Lower lobe of right lung (tissue), 2 donors: ENCODE measurements at regions not wholly inside any gene's neighbourhood (a gene's known extent, or its start where the extent isn't known, plus 50 kb on each side); places are given as distances from the start of the nearest gene placed in this dataset.
"Not testable (repeated sequence)": the region's sequence is repeated elsewhere in the genome, so short reads cannot be mapped to it uniquely, and the experiment has no call there.

Experiments used
- ATAC-seq, 2 donors: fragments of 200-7000 bp; cut with Tn5 transposase; one replicate each; pipeline ENCODE4 v1.9.1; 2020 to 2022; ENCODE audit warnings: mild to moderate bottlenecking in 2 of 2, moderate library complexity in 2 of 2
- DNase-seq: peaks from one replicate; pipeline ENCODE4 v3.0.0-alpha.2; 2020
- H3K27ac ChIP-seq: fragments of 200-600 bp; one replicate; pipeline ENCODE4 v1.8.0; 2022
- H3K27me3 ChIP-seq: fragments of 200-600 bp; one replicate; pipeline ENCODE4 v1.8.0; 2022; ENCODE audit warnings: low read depth
- H3K36me3 ChIP-seq: fragments of 200-600 bp; one replicate; pipeline ENCODE4 v1.8.0; 2022; ENCODE audit warnings: mild to moderate bottlenecking
- H3K4me1 ChIP-seq: fragments of 200-600 bp; one replicate; pipeline ENCODE4 v1.8.0; 2022
- H3K4me3 ChIP-seq: fragments of 200-600 bp; one replicate; pipeline ENCODE4 v1.8.0; 2022; ENCODE audit warnings: mild to moderate bottlenecking
- H3K9me3 ChIP-seq: fragments of 200-600 bp; one replicate; pipeline ENCODE4 v1.8.0; 2022
- CTCF ChIP-seq: fragments of 200-600 bp; IDR thresholded peaks from one replicate; pipeline ENCODE4 v1.8.0; 2022; ENCODE audit warnings: antibody characterized with exemption, mild to moderate bottlenecking
- intact Hi-C: fragments of 100-400 bp; cut with DNase I; formaldehyde crosslinking; loops from one replicate; pipeline ENCODE4 v1.11.0; 2022
- donor health status: DM: no; HTN: yes; CAD: no; lungs with severe emphysema.

DNA sequence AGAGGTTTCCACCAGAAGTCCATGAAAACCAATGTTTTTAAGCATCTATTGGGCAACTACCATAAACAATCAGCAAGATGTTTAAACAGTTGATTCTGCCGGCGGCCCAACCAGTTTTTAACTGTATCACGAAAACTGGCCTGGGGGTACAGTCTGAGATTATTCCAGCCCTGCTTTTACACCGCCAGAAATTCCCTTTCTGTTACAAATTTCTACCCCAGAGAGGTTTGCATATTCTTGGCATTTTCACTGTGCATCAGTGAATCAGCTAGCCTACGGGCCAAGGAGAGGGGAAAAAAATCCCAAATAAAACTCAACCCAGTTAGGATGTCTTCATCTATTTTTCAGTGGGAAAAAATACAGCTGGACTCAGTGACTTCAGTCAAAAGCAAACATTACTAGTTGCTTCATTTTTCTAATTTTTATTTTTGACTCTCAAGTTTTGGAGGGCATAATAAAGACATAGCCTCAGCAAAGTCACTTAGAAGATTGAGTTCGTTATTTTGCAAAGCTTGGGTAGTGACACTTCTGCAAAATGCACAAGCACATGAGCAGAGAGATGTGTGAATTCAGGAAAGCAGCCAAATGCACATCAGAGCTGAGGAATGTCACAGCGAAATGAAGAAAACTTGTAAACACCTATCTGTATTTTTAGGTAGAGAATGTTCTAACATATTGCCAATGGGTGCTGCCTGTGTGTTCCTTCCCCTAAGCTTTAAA, 167.8 kb upstream of the GK2 start:
- ATAC-seq: no peak
- H3K27ac ChIP-seq: no peak overlapping the region

GRCh38 chr4:79574741-79575451, 166.9 kb upstream of the GK2 start:
- TF ChIP-seq CTCF: no peak
- intact Hi-C loops: no loop called here
- Histone ChIP-seq H3K4me3 (no peak overlapping the region), H3K27ac (no peak overlapping the region), H3K27me3 (no peaks in the 10 kb centered on the region), H3K4me1 (no peaks in the 10 kb centered on the region), H3K36me3 (no peaks in the 10 kb centered on the region), H3K9me3 (no peaks in the 10 kb centered on the region)
- ATAC-seq (no peak), DNase-seq (no peak)

More for the DNA sequence above, 167.8 kb upstream of the GK2 start:
- H3K27me3 ChIP-seq: no peaks in the 10 kb centered on the region
- no peak for TF ChIP-seq CTCF
- intact Hi-C loops: no loop called here
- H3K36me3 ChIP-seq: no peaks in the 10 kb centered on the region
- H3K9me3 ChIP-seq: no peaks in the 10 kb centered on the region
- H3K4me1 ChIP-seq: no peaks in the 10 kb centered on the region
- DNase-seq: no peak
- H3K4me3 ChIP-seq: no peak overlapping the region

DNA sequence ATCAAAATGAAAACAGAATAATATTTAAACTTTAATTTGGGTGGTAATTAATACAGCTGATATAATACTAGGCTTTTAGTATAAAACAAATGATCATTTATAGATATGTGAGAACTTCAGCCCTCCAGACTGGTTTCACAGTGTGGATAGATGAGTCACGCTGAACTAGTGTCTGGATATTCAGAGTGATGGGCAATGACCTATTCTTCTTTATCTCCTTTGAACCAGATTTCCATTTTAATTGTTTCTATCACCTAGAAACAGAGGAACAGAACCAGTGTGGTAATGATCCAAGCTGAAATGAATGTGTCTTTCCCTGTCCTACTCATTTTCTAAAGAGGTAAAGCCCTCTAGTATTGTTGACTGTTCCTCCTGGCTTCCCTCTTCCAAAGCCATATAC, 155.2 kb upstream of the GK2 start:
- H3K4me3 ChIP-seq: no peak overlapping the region
- no peaks in the 10 kb centered on the region for H3K27me3 ChIP-seq
- no peaks in the 10 kb centered on the region for H3K36me3 ChIP-seq
- intact Hi-C loops: no loop called here
- no peak for DNase-seq
- no peak for TF ChIP-seq CTCF
- no peaks in the 10 kb centered on the region for H3K9me3 ChIP-seq
- no peak overlapping the region for H3K27ac ChIP-seq
- ATAC-seq: no peak
- no peaks in the 10 kb centered on the region for H3K4me1 ChIP-seq

DNA sequence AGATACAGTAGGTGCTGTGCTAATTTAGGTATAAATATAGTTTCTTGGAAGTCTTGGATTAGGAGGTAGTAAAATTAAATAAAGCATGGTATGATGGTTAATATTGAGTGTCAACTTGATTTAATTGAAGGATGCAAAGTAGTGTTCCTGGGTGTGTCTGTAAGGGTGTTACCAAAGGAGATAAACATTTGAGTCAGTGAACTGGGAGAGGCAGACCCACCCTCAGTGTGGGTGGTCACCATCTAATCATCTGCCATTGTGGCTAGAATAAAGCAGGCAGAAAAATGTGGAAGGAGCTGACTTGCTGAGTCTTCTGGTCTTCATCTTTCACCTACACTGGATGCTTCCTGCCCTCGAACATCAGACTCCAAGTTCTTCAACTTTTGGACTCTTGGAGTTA, 153.7 kb upstream of the GK2 start:
- no peak overlapping the region for H3K27ac ChIP-seq
- H3K9me3 ChIP-seq: no peaks in the 10 kb centered on the region
- H3K4me3 ChIP-seq: no peak overlapping the region
- intact Hi-C loops: no loop called here
- no peaks in the 10 kb centered on the region for H3K27me3 ChIP-seq
- TF ChIP-seq CTCF: no peak
- no peak for ATAC-seq
- H3K36me3 ChIP-seq: no peaks in the 10 kb centered on the region
- no peaks in the 10 kb centered on the region for H3K4me1 ChIP-seq
- DNase-seq: no peak

GRCh38 chr4:79559398-79559797, 151.4 kb upstream of the GK2 start:
- H3K4me1 ChIP-seq, H3K27me3 ChIP-seq, H3K36me3 ChIP-seq, H3K9me3 ChIP-seq, intact Hi-C loops, ATAC-seq, H3K27ac ChIP-seq, H3K4me3 ChIP-seq, DNase-seq: not testable (repeated sequence)

- TF ChIP-seq CTCF: no peak
Observed at GRCh38 chr4:79552311-79552710, 144.3 kb upstream of the GK2 start.

More at GRCh38 chr4:79552311-79552710, 144.3 kb upstream of the GK2 start:
- intact Hi-C loops: no loop called here
- Histone ChIP-seq H3K4me1 (no peaks in the 10 kb centered on the region), H3K36me3 (no peaks in the 10 kb centered on the region), H3K27me3 (no peaks in the 10 kb centered on the region), H3K9me3 (no peaks in the 10 kb centered on the region), H3K27ac (no peak overlapping the region), H3K4me3 (no peak overlapping the region)
- ATAC-seq: no peak
- no peak for DNase-seq
